Thyroid gland (tissue), 4 donors: ENCODE measurements at regions not wholly inside any gene's neighbourhood (a gene's known extent, or its start where the extent isn't known, plus 50 kb on each side); places are given as distances from the start of the nearest gene placed in this dataset.

Experiments
- POLR2A ChIP-seq, 2 donors: fragments of 450-650 bp; IDR thresholded peaks; one replicate each; pipeline ENCODE4 v1.6.1; 2017; ENCODE audit warnings: antibody characterized with exemption in 2 of 2, mild to moderate bottlenecking in 2 of 2, moderate library complexity in 1 of 2
- TF ChIP-seq, protein P1 (sequence below), 6 experiments: fragments of 200-600 bp in 3 of 6; fragments of 450-650 bp in 3 of 6; sonication (generic) in 3 of 6; IDR thresholded peaks; one replicate each; pipeline ENCODE4 v1.5.1; 2016 to 2019; ENCODE audit warnings: antibody characterized with exemption in 6 of 6, mild to moderate bottlenecking in 2 of 6, inconsistent platforms in 1 of 6, moderate library complexity in 1 of 6

- TF ChIP-seq, protein P1, sequence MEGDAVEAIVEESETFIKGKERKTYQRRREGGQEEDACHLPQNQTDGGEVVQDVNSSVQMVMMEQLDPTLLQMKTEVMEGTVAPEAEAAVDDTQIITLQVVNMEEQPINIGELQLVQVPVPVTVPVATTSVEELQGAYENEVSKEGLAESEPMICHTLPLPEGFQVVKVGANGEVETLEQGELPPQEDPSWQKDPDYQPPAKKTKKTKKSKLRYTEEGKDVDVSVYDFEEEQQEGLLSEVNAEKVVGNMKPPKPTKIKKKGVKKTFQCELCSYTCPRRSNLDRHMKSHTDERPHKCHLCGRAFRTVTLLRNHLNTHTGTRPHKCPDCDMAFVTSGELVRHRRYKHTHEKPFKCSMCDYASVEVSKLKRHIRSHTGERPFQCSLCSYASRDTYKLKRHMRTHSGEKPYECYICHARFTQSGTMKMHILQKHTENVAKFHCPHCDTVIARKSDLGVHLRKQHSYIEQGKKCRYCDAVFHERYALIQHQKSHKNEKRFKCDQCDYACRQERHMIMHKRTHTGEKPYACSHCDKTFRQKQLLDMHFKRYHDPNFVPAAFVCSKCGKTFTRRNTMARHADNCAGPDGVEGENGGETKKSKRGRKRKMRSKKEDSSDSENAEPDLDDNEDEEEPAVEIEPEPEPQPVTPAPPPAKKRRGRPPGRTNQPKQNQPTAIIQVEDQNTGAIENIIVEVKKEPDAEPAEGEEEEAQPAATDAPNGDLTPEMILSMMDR (IDR thresholded peaks at IDR 0.05) = no peak
- TF ChIP-seq POLR2A (IDR thresholded peaks at IDR 0.05) = no peak
Measured at GRCh38 chr6:21666201-21666691, 72.7 kb downstream of the SOX4 start.
